ENCODE measurements at regions not wholly inside any gene's neighbourhood (a gene's known extent, or its start where the extent isn't known, plus 50 kb on each side); places are given as distances from the start of the nearest gene placed in this dataset.
A peak's percentile ranks its signal among the peaks of the same experiment; 100 is the strongest.

DNA sequence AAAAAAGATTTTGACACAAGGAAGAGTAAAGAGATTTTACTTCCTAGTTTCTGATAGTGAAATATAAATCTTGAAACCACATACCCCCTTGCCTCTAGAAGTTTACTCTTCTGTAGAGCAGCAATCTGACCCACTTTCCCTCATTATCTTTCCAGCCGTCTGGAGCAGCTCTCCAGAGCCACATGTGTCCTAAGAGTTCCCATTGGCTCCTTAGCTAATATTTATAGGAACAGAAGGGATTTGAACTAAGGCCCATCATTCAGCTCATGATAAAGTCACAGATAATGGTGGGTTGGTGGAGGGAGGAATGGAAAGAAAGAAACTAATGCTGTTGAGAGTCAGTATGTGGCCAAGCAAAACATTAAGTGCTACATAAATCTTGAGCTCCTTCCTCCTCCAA, 121.8 kb downstream of the INHBA start:
- no peak for DNase-seq (ENCODE audit: low read depth)
- no peak overlapping the region for H3K4me3 ChIP-seq (replicated peaks; ENCODE audit: low read depth, low read length)
- TF ChIP-seq, protein P1, sequence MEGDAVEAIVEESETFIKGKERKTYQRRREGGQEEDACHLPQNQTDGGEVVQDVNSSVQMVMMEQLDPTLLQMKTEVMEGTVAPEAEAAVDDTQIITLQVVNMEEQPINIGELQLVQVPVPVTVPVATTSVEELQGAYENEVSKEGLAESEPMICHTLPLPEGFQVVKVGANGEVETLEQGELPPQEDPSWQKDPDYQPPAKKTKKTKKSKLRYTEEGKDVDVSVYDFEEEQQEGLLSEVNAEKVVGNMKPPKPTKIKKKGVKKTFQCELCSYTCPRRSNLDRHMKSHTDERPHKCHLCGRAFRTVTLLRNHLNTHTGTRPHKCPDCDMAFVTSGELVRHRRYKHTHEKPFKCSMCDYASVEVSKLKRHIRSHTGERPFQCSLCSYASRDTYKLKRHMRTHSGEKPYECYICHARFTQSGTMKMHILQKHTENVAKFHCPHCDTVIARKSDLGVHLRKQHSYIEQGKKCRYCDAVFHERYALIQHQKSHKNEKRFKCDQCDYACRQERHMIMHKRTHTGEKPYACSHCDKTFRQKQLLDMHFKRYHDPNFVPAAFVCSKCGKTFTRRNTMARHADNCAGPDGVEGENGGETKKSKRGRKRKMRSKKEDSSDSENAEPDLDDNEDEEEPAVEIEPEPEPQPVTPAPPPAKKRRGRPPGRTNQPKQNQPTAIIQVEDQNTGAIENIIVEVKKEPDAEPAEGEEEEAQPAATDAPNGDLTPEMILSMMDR (IDR thresholded peaks at IDR 0.05; ENCODE audit: low read length, missing control alignments), result no peak

DNA sequence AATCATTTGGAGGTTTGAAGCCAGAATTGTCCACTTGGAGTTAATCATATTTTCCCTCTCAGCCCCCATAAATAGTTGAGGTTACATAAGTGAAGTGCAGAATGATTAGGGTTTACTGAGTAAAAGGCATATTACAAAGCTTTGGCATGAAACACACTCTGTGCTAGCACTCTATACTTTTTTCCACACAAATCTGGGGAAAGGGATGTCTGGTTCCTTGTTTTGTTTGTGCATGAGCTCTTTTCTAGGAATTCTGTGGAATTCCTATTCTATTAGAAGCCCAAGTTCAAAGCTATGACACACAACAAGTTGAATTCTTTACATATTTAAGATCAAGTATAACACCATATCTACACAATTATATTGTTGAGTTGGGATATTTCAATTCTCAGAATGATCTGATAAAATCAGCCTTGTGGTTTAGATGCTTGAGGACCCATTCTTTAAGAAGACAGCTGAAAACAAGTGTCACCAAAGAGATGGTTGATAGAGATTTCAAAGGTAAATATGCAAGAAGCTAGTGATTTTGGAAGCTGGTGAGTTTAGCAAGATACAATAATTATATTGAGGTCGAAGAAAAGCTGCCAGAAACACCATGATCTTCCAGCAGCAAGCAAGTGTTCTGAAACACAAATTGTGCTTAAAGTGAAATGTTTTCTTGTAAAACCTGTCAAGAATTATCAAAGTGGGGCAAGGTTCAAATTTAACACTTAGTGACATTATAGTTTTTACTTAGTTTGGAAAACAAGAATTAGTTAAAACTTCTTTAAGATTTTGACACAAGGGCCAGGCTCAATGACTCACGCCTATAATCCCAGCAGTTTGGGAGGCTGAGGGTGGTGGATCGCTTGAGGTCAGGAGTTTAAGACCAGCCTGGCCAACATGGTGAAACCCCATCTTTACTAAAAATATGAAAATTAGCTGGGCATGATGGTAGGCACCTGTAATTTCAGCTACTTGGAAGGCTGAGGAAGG, 122.6 kb downstream of the INHBA start:
- no peak overlapping the region for H3K4me3 ChIP-seq (replicated peaks; ENCODE audit: low read depth, low read length)
- TF ChIP-seq, protein P1 (IDR thresholded peaks at IDR 0.05; ENCODE audit: low read length, missing control alignments), result no peak
- peak; percentile 84 for DNase-seq (ENCODE audit: low read depth)

DNA sequence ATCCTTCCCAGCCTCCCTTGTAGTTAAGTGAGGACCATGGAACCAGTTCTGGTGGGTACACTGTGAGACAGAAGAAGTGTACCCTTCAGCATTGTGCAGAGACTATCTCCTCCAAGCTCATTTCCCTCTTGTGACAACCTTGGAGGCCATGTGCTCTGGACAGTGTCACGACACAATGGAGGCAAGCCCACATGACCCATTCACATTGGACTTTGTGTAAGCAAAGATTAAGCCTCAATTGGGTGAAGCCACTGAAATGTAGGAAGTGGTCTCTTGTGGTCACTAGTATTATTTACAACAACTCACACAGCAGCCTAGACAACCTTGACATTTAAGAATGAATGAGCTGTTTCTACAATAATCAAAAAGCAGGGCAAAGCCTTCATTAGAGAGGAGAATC, 124.2 kb downstream of the INHBA start:
- TF ChIP-seq, protein P1 (IDR thresholded peaks at IDR 0.05; ENCODE audit: low read length, missing control alignments), result no peak
- H3K4me3 ChIP-seq (replicated peaks; ENCODE audit: low read depth, low read length), result no peak overlapping the region
- no peak for DNase-seq (ENCODE audit: low read depth)

DNA sequence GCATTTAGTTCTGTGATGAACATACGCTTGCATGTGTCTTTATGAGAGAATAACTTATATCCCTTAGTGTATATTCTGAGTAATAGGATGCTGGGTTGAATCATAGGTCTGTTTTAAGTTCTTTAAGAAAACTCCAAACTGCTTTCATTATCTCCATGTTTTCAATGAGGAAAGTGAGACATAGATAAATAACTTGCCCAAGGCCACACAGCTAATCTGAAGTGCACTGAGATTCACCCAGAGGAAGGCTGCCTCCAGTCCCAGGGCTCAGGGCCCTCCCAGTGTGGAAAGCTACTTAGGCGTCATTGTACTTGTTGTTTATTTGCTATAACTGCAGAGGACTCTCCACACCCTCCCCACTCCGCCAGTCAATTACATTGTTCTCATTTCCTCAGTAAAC, 126.7 kb downstream of the INHBA start:
- H3K4me3 ChIP-seq (replicated peaks; ENCODE audit: low read depth, low read length), result no peak overlapping the region
- TF ChIP-seq, protein P1 (IDR thresholded peaks at IDR 0.05; ENCODE audit: low read length, missing control alignments), result no peak
- no peak for DNase-seq (ENCODE audit: low read depth)

DNA sequence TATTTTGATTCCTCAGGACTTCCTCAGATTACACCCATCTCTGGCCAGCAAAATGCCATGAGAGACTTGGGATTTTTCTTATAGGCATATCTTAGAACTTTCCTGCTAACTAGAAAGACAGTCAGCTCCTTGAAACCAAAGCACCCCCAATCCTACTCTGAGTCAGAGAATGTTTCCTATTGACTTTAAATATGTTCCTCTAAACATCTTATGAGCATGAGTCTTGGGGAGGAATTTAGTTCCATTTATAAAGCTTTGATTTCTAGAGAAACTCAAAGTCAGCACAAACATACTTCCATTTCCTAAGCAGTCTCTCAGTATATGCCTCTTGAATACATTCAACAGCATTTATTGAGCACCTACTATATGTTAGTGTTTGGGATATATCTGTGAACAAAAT, 128.5 kb downstream of the INHBA start:
- TF ChIP-seq, protein P1 (IDR thresholded peaks at IDR 0.05; ENCODE audit: low read length, missing control alignments), result no peak

DNA sequence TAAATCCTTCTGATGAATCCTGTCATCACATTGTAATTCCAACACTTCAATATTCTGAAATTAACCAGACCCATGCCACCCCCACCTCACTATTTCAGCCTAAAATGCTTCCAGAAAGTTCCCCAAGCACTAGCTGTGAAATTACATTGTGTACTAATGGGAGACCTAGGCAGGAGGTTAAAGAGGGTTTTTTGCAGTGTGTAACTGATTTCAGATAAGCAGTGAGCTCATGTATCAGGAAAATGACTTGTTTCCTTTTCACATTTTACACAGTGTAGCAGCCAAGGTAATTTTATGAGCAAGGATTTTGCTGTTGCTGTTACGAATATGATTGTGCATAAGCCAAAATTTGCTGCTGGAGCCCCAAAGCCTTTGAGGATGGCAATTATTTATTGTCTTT, 129.0 kb downstream of the INHBA start:
- DNase-seq (ENCODE audit: low read depth), result peak; percentile 26
- TF ChIP-seq, protein P1 (IDR thresholded peaks at IDR 0.05; ENCODE audit: low read length, missing control alignments), result no peak
- H3K4me3 ChIP-seq (replicated peaks; ENCODE audit: low read depth, low read length), result no peak overlapping the region

More for the DNA sequence above, 128.5 kb downstream of the INHBA start:
- DNase-seq (ENCODE audit: low read depth), result peak; percentile 47
- H3K4me3 ChIP-seq (replicated peaks; ENCODE audit: low read depth, low read length), result no peak overlapping the region

Data from fibroblast of pulmonary artery (primary cell).